ENCODE measurements at regions not wholly inside any gene's neighbourhood (a gene's known extent, or its start where the extent isn't known, plus 50 kb on each side); places are given as distances from the start of the nearest gene placed in this dataset.

- TF ChIP-seq SUZ12 (IDR thresholded peaks at IDR 0.05; ENCODE audit: extremely low read depth, insufficient read depth, insufficient read length) = no peak
- TF ChIP-seq ZNF274 (IDR thresholded peaks at IDR 0.05; ENCODE audit: low read depth, low read length) = no peak
- no peak for TF ChIP-seq YY1 (IDR thresholded peaks at IDR 0.05; ENCODE audit: insufficient read depth, insufficient read length)
- H3K4me1 ChIP-seq (ENCODE audit: insufficient read depth, insufficient read length) = no peaks in the 10 kb centered on the region
- no peak overlapping the region for H3K9ac ChIP-seq (ENCODE audit: insufficient read length, low read depth)
- H3K4me3 ChIP-seq (ENCODE audit: insufficient read length, low read depth) = no peak overlapping the region
- H3K9me3 ChIP-seq (ENCODE audit: insufficient read depth, low read length) = no peaks in the 10 kb centered on the region
- no peak for DNase-seq (ENCODE audit: low read depth, low spot score)
- H3K36me3 ChIP-seq (ENCODE audit: insufficient read depth, insufficient read length, low read length) = no peaks in the 10 kb centered on the region
- no peaks in the 10 kb centered on the region for H3K27me3 ChIP-seq (ENCODE audit: insufficient read depth, insufficient read length)
These were observed 2064.4 kb upstream of the C9orf72 start for GRCh38 chr9:29637471-29638237.

GRCh38 chr9:29640507-29640906 lies 2067.2 kb upstream of the C9orf72 start:
- no peak overlapping the region for H3K4me3 ChIP-seq (ENCODE audit: insufficient read length, low read depth)
- no peak for DNase-seq (ENCODE audit: low read depth, low spot score)
- H3K4me1 ChIP-seq (ENCODE audit: insufficient read depth, insufficient read length) = no peaks in the 10 kb centered on the region
- no peak for TF ChIP-seq ZNF274 (IDR thresholded peaks at IDR 0.05; ENCODE audit: low read depth, low read length)
- no peak for TF ChIP-seq SUZ12 (IDR thresholded peaks at IDR 0.05; ENCODE audit: extremely low read depth, insufficient read depth, insufficient read length)
- no peak for TF ChIP-seq YY1 (IDR thresholded peaks at IDR 0.05; ENCODE audit: insufficient read depth, insufficient read length)
- H3K9ac ChIP-seq (ENCODE audit: insufficient read length, low read depth) = no peak overlapping the region
- no peaks in the 10 kb centered on the region for H3K9me3 ChIP-seq (ENCODE audit: insufficient read depth, low read length)
- H3K36me3 ChIP-seq (ENCODE audit: insufficient read depth, insufficient read length, low read length) = no peaks in the 10 kb centered on the region
- no peaks in the 10 kb centered on the region for H3K27me3 ChIP-seq (ENCODE audit: insufficient read depth, insufficient read length)

- H3K27me3 ChIP-seq (ENCODE audit: insufficient read depth, insufficient read length) = no peaks in the 10 kb centered on the region
- no peaks in the 10 kb centered on the region for H3K36me3 ChIP-seq (ENCODE audit: insufficient read depth, insufficient read length, low read length)
- TF ChIP-seq ZNF274 (IDR thresholded peaks at IDR 0.05; ENCODE audit: low read depth, low read length) (no peak), SUZ12 (IDR thresholded peaks at IDR 0.05; ENCODE audit: extremely low read depth, insufficient read depth, insufficient read length) (no peak), YY1 (IDR thresholded peaks at IDR 0.05; ENCODE audit: insufficient read depth, insufficient read length) (no peak)
- no peaks in the 10 kb centered on the region for H3K9me3 ChIP-seq (ENCODE audit: insufficient read depth, low read length)
- H3K9ac ChIP-seq (ENCODE audit: insufficient read length, low read depth) = no peak overlapping the region
- no peak overlapping the region for H3K4me3 ChIP-seq (ENCODE audit: insufficient read length, low read depth)
- no peak for DNase-seq (ENCODE audit: low read depth, low spot score)
- H3K4me1 ChIP-seq (ENCODE audit: insufficient read depth, insufficient read length) = no peaks in the 10 kb centered on the region
These were observed 2071.2 kb upstream of the C9orf72 start for GRCh38 chr9:29644514-29644913.

GRCh38 chr9:29647451-29647850 lies 2074.2 kb upstream of the C9orf72 start:
- no peak for DNase-seq (ENCODE audit: low read depth, low spot score)
- no peaks in the 10 kb centered on the region for H3K9me3 ChIP-seq (ENCODE audit: insufficient read depth, low read length)
- no peaks in the 10 kb centered on the region for H3K27me3 ChIP-seq (ENCODE audit: insufficient read depth, insufficient read length)
- H3K4me1 ChIP-seq (ENCODE audit: insufficient read depth, insufficient read length) = no peaks in the 10 kb centered on the region
- no peak overlapping the region for H3K4me3 ChIP-seq (ENCODE audit: insufficient read length, low read depth)
- H3K9ac ChIP-seq (ENCODE audit: insufficient read length, low read depth) = no peak overlapping the region
- H3K36me3 ChIP-seq (ENCODE audit: insufficient read depth, insufficient read length, low read length) = no peaks in the 10 kb centered on the region
- no peak for TF ChIP-seq ZNF274 (IDR thresholded peaks at IDR 0.05; ENCODE audit: low read depth, low read length)
- no peak for TF ChIP-seq YY1 (IDR thresholded peaks at IDR 0.05; ENCODE audit: insufficient read depth, insufficient read length)
- no peak for TF ChIP-seq SUZ12 (IDR thresholded peaks at IDR 0.05; ENCODE audit: extremely low read depth, insufficient read depth, insufficient read length)

- no peak for TF ChIP-seq YY1 (IDR thresholded peaks at IDR 0.05; ENCODE audit: insufficient read depth, insufficient read length)
- no peak for TF ChIP-seq ZNF274 (IDR thresholded peaks at IDR 0.05; ENCODE audit: low read depth, low read length)
- no peak for TF ChIP-seq SUZ12 (IDR thresholded peaks at IDR 0.05; ENCODE audit: extremely low read depth, insufficient read depth, insufficient read length)
- Histone ChIP-seq H3K9ac (ENCODE audit: insufficient read length, low read depth) (no peak overlapping the region), H3K4me1 (ENCODE audit: insufficient read depth, insufficient read length) (no peaks in the 10 kb centered on the region), H3K4me3 (ENCODE audit: insufficient read length, low read depth) (no peak overlapping the region), H3K36me3 (ENCODE audit: insufficient read depth, insufficient read length, low read length) (no peaks in the 10 kb centered on the region), H3K9me3 (ENCODE audit: insufficient read depth, low read length) (no peaks in the 10 kb centered on the region), H3K27me3 (ENCODE audit: insufficient read depth, insufficient read length) (no peaks in the 10 kb centered on the region)
- no peak for DNase-seq (ENCODE audit: low read depth, low spot score)
These were observed 2074.9 kb upstream of the C9orf72 start for GRCh38 chr9:29648132-29648531.

- H3K36me3 ChIP-seq (ENCODE audit: insufficient read depth, insufficient read length, low read length) = no peaks in the 10 kb centered on the region
- no peaks in the 10 kb centered on the region for H3K4me1 ChIP-seq (ENCODE audit: insufficient read depth, insufficient read length)
These were observed 2075.3 kb upstream of the C9orf72 start for GRCh38 chr9:29648601-29649000.

GRCh38 chr9:29656641-29657406 lies 2083.5 kb upstream of the C9orf72 start:
- Histone ChIP-seq H3K9me3 (ENCODE audit: insufficient read depth, low read length) (no peaks in the 10 kb centered on the region), H3K27me3 (ENCODE audit: insufficient read depth, insufficient read length) (no peaks in the 10 kb centered on the region), H3K4me3 (ENCODE audit: insufficient read length, low read depth) (no peak overlapping the region), H3K36me3 (ENCODE audit: insufficient read depth, insufficient read length, low read length) (no peaks in the 10 kb centered on the region), H3K4me1 (ENCODE audit: insufficient read depth, insufficient read length) (no peaks in the 10 kb centered on the region), H3K9ac (ENCODE audit: insufficient read length, low read depth) (no peak overlapping the region)
- no peak for TF ChIP-seq ZNF274 (IDR thresholded peaks at IDR 0.05; ENCODE audit: low read depth, low read length)
- no peak for TF ChIP-seq SUZ12 (IDR thresholded peaks at IDR 0.05; ENCODE audit: extremely low read depth, insufficient read depth, insufficient read length)
- TF ChIP-seq YY1 (IDR thresholded peaks at IDR 0.05; ENCODE audit: insufficient read depth, insufficient read length) = no peak
- DNase-seq (ENCODE audit: low read depth, low spot score) = no peak

More at GRCh38 chr9:29648601-29649000, 2075.3 kb upstream of the C9orf72 start:
- Histone ChIP-seq H3K9ac (ENCODE audit: insufficient read length, low read depth) (no peak overlapping the region), H3K9me3 (ENCODE audit: insufficient read depth, low read length) (no peaks in the 10 kb centered on the region), H3K27me3 (ENCODE audit: insufficient read depth, insufficient read length) (no peaks in the 10 kb centered on the region), H3K4me3 (ENCODE audit: insufficient read length, low read depth) (no peak overlapping the region)
- DNase-seq (ENCODE audit: low read depth, low spot score) = no peak
- no peak for TF ChIP-seq YY1 (IDR thresholded peaks at IDR 0.05; ENCODE audit: insufficient read depth, insufficient read length)
- TF ChIP-seq SUZ12 (IDR thresholded peaks at IDR 0.05; ENCODE audit: extremely low read depth, insufficient read depth, insufficient read length) = no peak
- no peak for TF ChIP-seq ZNF274 (IDR thresholded peaks at IDR 0.05; ENCODE audit: low read depth, low read length)

Data from NT2/D1 (cell line).